ENCODE measurements at regions not wholly inside any gene's neighbourhood (a gene's known extent, or its start where the extent isn't known, plus 50 kb on each side); places are given as distances from the start of the nearest gene placed in this dataset.

DNA sequence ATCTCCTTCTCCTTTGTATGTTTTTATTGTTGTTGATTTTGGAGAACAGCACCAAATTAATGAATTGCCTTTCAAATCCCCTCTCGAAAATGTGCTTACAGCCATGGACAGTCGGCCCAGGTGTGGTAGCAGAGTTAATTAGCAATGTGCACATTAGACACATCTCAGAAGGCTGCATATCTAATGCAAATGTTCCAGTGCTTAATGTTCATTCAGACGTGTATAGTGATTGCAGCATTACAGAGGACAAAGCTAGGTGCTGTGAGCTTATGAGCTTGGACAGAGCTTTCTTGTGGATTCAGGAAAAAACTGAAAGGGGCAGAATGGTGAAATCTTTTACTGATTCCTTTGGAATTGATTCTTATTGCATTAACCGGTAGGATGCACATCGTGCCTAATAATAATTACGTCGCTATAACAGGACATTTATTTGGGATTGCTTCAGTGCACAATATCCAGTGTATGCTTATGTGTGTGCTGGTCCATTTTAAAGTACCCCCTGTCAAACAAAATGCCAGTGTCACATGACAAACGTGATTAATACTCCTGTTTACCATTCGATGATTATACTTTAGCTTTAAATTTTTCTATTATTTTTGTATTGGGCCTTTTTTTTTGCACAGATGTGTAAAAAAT lies 552.9 kb upstream of the EPHA5 start:
- CTCF ChIA-PET, result no interaction called here
- intact Hi-C loops (cut with micrococcal nuclease; ENCODE audit: unreplicated experiment), result no loop called here
- Histone ChIP-seq H3K36me3 (ENCODE audit: control insufficient read depth, insufficient read depth, low read length) (no peaks in the 10 kb centered on the region), H3K4me1 (ENCODE audit: control insufficient read depth, insufficient read depth, low read length) (no peaks in the 10 kb centered on the region), H3K9me3 (ENCODE audit: control insufficient read depth, insufficient read depth, low read depth, low read length) (no peaks in the 10 kb centered on the region), H3K27ac (ENCODE audit: low read length) (no peak overlapping the region), H3K4me3 (ENCODE audit: low read depth in 2 of 2, low read length in 2 of 2) (no peak overlapping the region), H3K27me3 (ENCODE audit: control insufficient read depth, insufficient read depth, low read length) (no peaks in the 10 kb centered on the region)
- TF ChIP-seq SIN3A (IDR thresholded peaks at IDR 0.05; ENCODE audit: borderline replicate concordance, insufficient read depth, low read depth, low read length) (no peak), TCF7L2 (IDR thresholded peaks at IDR 0.05; ENCODE audit: low read depth, low read length) (no peak), POLR2AphosphoS5 (IDR thresholded peaks at IDR 0.05; ENCODE audit: low read depth, low read length) (no peak)
- TF ChIP-seq, protein P1, sequence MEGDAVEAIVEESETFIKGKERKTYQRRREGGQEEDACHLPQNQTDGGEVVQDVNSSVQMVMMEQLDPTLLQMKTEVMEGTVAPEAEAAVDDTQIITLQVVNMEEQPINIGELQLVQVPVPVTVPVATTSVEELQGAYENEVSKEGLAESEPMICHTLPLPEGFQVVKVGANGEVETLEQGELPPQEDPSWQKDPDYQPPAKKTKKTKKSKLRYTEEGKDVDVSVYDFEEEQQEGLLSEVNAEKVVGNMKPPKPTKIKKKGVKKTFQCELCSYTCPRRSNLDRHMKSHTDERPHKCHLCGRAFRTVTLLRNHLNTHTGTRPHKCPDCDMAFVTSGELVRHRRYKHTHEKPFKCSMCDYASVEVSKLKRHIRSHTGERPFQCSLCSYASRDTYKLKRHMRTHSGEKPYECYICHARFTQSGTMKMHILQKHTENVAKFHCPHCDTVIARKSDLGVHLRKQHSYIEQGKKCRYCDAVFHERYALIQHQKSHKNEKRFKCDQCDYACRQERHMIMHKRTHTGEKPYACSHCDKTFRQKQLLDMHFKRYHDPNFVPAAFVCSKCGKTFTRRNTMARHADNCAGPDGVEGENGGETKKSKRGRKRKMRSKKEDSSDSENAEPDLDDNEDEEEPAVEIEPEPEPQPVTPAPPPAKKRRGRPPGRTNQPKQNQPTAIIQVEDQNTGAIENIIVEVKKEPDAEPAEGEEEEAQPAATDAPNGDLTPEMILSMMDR (IDR thresholded peaks at IDR 0.05), result no peak
- TF ChIP-seq, protein P2, sequence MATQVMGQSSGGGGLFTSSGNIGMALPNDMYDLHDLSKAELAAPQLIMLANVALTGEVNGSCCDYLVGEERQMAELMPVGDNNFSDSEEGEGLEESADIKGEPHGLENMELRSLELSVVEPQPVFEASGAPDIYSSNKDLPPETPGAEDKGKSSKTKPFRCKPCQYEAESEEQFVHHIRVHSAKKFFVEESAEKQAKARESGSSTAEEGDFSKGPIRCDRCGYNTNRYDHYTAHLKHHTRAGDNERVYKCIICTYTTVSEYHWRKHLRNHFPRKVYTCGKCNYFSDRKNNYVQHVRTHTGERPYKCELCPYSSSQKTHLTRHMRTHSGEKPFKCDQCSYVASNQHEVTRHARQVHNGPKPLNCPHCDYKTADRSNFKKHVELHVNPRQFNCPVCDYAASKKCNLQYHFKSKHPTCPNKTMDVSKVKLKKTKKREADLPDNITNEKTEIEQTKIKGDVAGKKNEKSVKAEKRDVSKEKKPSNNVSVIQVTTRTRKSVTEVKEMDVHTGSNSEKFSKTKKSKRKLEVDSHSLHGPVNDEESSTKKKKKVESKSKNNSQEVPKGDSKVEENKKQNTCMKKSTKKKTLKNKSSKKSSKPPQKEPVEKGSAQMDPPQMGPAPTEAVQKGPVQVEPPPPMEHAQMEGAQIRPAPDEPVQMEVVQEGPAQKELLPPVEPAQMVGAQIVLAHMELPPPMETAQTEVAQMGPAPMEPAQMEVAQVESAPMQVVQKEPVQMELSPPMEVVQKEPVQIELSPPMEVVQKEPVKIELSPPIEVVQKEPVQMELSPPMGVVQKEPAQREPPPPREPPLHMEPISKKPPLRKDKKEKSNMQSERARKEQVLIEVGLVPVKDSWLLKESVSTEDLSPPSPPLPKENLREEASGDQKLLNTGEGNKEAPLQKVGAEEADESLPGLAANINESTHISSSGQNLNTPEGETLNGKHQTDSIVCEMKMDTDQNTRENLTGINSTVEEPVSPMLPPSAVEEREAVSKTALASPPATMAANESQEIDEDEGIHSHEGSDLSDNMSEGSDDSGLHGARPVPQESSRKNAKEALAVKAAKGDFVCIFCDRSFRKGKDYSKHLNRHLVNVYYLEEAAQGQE (IDR thresholded peaks at IDR 0.05; ENCODE audit: insufficient read depth in 1 of 2, low read depth in 2 of 2, low read length in 1 of 2), result no peak
- ATAC-seq, result no peak
- DNase-seq (ENCODE audit: low read depth, low spot score), result no peak
- in situ Hi-C loops (cut with HindIII; ENCODE audit: low pct_unique_long_range_greater_than_20kb, low sequenced_read_pairs), result no loop called here
- POLR2A ChIA-PET, result no interaction called here
- BruUV-seq (replicated peaks), result no TSS peak

DNA sequence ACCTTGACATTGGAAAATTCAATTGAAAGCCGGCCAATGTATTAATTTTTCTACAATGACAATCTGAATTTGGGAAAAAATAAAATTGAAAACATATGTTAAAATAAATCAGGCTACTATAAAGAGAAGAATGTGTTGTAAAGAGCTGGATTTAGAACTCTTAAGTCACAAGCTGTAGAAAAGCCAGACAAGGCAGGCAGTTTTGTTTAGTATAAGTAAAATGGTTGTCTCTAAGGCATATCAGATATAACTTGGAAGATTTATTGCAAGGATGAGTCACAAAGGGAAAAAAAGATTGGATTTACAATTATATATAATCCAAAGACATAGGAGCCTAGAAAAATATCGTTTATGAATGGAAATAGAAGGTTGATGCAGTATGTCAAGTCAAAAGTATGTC lies 549.1 kb upstream of the EPHA5 start:
- intact Hi-C loops (cut with micrococcal nuclease; ENCODE audit: unreplicated experiment) (no loop called here), in situ Hi-C loops (cut with HindIII; ENCODE audit: low pct_unique_long_range_greater_than_20kb, low sequenced_read_pairs) (no loop called here)
- no peaks in the 10 kb centered on the region for H3K27me3 ChIP-seq (ENCODE audit: control insufficient read depth, insufficient read depth, low read length)
- no TSS peak for BruUV-seq (replicated peaks)
- no peaks in the 10 kb centered on the region for H3K9me3 ChIP-seq (ENCODE audit: control insufficient read depth, insufficient read depth, low read depth, low read length)
- H3K27ac ChIP-seq (ENCODE audit: low read length), result no peak overlapping the region
- DNase-seq (ENCODE audit: low read depth, low spot score) (no peak), ATAC-seq (no peak)
- TF ChIP-seq, protein P1 (IDR thresholded peaks at IDR 0.05), result no peak
- TF ChIP-seq TCF7L2 (IDR thresholded peaks at IDR 0.05; ENCODE audit: low read depth, low read length) (no peak), SIN3A (IDR thresholded peaks at IDR 0.05; ENCODE audit: borderline replicate concordance, insufficient read depth, low read depth, low read length) (no peak), POLR2AphosphoS5 (IDR thresholded peaks at IDR 0.05; ENCODE audit: low read depth, low read length) (no peak)
- TF ChIP-seq, protein P2 (IDR thresholded peaks at IDR 0.05; ENCODE audit: insufficient read depth in 1 of 2, low read depth in 2 of 2, low read length in 1 of 2), result no peak
- no peaks in the 10 kb centered on the region for H3K4me1 ChIP-seq (ENCODE audit: control insufficient read depth, insufficient read depth, low read length)
- no peaks in the 10 kb centered on the region for H3K36me3 ChIP-seq (ENCODE audit: control insufficient read depth, insufficient read depth, low read length)
- ChIA-PET POLR2A (no interaction called here), CTCF (no interaction called here)
- H3K4me3 ChIP-seq (ENCODE audit: low read depth in 2 of 2, low read length in 2 of 2), result no peak overlapping the region

Data from Panc1 (cell line).